BJ (cell line): ENCODE measurements at regions not wholly inside any gene's neighbourhood (a gene's known extent, or its start where the extent isn't known, plus 50 kb on each side); places are given as distances from the start of the nearest gene placed in this dataset.

Experiments used
- CTCF ChIA-PET: fragments of 350-600 bp; formaldehyde crosslinking; extraction: SDS; loops from one replicate; lab custom pipeline; 2021; ENCODE audit warnings: antibody characterized with exemption, inconsistent platforms; lab: Yijun Ruan, JAX
- POLR2A ChIA-PET: fragments of 300-600 bp; sonication (Branson Sonifier 250); formaldehyde crosslinking; extraction: SDS; loops from one replicate; lab custom pipeline; 2021; ENCODE audit warnings: antibody characterized with exemption; lab: Charles Lee
- DNase-seq: peaks from one replicate; pipeline ENCODE4 v3.0.0-alpha.2; 2011; ENCODE audit warnings: low read depth
- H3K27me3 ChIP-seq: 2 replicates; pipeline ENCODE4 v1.6.0; 2011; ENCODE audit warnings: low read length; ENCODE audit not compliant: control insufficient read depth, insufficient read depth
- H3K36me3 ChIP-seq: 2 replicates; pipeline ENCODE4 v1.5.1; 2011; ENCODE audit warnings: low read length; ENCODE audit not compliant: control insufficient read depth, insufficient read depth
- H3K4me3 ChIP-seq: 2 replicates; pipeline ENCODE4 v1.5.1; 2011; ENCODE audit warnings: low read depth, mild to moderate bottlenecking, control low read depth, low read length
- TF ChIP-seq, protein P1 (sequence below): IDR thresholded peaks from 2 replicates; pipeline ENCODE4 v1.5.1; 2011; ENCODE audit warnings: low read depth, mild to moderate bottlenecking, control low read depth, inconsistent platforms, low read length, moderate library complexity; ENCODE audit not compliant: insufficient read depth

GRCh38 chr7:8965177-8965576, 531.8 kb downstream of the NXPH1 start:
- no peaks in the 10 kb centered on the region for H3K36me3 ChIP-seq
- H3K4me3 ChIP-seq: no peak overlapping the region
- CTCF ChIA-PET: no interaction called here
- no peak for DNase-seq
- H3K27me3 ChIP-seq: no peaks in the 10 kb centered on the region
- POLR2A ChIA-PET: no interaction called here
- TF ChIP-seq, protein P1, sequence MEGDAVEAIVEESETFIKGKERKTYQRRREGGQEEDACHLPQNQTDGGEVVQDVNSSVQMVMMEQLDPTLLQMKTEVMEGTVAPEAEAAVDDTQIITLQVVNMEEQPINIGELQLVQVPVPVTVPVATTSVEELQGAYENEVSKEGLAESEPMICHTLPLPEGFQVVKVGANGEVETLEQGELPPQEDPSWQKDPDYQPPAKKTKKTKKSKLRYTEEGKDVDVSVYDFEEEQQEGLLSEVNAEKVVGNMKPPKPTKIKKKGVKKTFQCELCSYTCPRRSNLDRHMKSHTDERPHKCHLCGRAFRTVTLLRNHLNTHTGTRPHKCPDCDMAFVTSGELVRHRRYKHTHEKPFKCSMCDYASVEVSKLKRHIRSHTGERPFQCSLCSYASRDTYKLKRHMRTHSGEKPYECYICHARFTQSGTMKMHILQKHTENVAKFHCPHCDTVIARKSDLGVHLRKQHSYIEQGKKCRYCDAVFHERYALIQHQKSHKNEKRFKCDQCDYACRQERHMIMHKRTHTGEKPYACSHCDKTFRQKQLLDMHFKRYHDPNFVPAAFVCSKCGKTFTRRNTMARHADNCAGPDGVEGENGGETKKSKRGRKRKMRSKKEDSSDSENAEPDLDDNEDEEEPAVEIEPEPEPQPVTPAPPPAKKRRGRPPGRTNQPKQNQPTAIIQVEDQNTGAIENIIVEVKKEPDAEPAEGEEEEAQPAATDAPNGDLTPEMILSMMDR: no peak

- no peaks in the 10 kb centered on the region for H3K36me3 ChIP-seq
- TF ChIP-seq, protein P1: no peak
- DNase-seq: no peak
- H3K4me3 ChIP-seq: no peak overlapping the region
- ChIA-PET POLR2A (no interaction called here), CTCF (no interaction called here)
- H3K27me3 ChIP-seq: no peaks in the 10 kb centered on the region
These were observed 540.2 kb downstream of the NXPH1 start for GRCh38 chr7:8973601-8974000.

DNA sequence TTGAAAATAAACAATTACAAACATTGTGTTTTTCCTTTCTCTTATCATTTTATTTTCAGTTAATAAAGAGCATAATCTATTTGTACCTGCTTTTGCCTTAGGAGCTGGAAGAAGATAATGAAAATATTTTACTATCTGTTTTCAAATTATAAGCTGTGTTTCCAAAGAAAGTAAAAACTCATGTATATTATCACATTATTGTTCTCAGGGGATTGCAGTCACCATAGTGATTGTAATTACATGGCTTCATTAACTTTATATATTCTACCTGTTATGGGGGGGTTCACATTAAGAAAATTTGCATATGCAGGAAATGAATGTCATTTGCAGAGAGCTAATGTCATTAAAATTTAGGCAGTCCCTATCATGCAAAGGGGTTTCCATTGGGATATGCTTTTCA, 542.3 kb downstream of the NXPH1 start:
- DNase-seq: no peak
- no peak overlapping the region for H3K4me3 ChIP-seq
- ChIA-PET CTCF (no interaction called here), POLR2A (no interaction called here)
- no peaks in the 10 kb centered on the region for H3K36me3 ChIP-seq
- TF ChIP-seq, protein P1: no peak
- no peaks in the 10 kb centered on the region for H3K27me3 ChIP-seq

- Histone ChIP-seq H3K4me3 (no peak overlapping the region), H3K27me3 (no peaks in the 10 kb centered on the region), H3K36me3 (no peaks in the 10 kb centered on the region)
- CTCF ChIA-PET: no interaction called here
- TF ChIP-seq, protein P1: no peak
- POLR2A ChIA-PET: no interaction called here
- DNase-seq: no peak
These were observed 549.1 kb downstream of the NXPH1 start for GRCh38 chr7:8982338-8982992.

DNA sequence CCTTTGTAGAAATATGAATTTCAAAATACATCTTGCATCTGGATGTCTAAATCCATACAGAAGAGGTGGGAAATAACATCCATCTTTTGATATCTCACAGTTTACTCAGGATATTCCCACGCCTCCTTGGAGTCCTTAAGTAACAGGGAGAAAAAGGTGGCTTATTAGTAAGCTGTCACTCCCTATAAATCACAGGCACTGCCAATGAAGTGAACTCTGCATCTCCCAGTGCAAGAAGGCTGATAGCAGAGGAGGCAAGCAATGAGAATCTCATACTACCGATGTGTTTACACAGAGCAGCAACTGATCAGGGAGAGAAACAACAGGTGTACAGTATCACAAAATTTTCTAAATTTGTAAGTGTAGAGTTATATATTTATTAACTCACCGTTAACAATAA, 551.8 kb downstream of the NXPH1 start:
- ChIA-PET CTCF (no interaction called here), POLR2A (no interaction called here)
- no peak overlapping the region for H3K4me3 ChIP-seq
- H3K27me3 ChIP-seq: no peaks in the 10 kb centered on the region
- TF ChIP-seq, protein P1: no peak
- DNase-seq: no peak
- H3K36me3 ChIP-seq: no peaks in the 10 kb centered on the region
